Dermis blood vessel endothelial cell (primary cell): ENCODE measurements at regions not wholly inside any gene's neighbourhood (a gene's known extent, or its start where the extent isn't known, plus 50 kb on each side); places are given as distances from the start of the nearest gene placed in this dataset.
"Not testable (repeated sequence)": the region's sequence is repeated elsewhere in the genome, so short reads cannot be mapped to it uniquely, and the experiment has no call there.

Experiments
- DNase-seq: peaks from one replicate; pipeline ENCODE4 v3.0.0; 2010

GRCh38 chr12:127445581-127446139 lies 821.3 kb upstream of the TMEM132C start:
- no peak for DNase-seq

GRCh38 chr12:127448906-127449305 lies 818.1 kb upstream of the TMEM132C start:
- no peak for DNase-seq

- DNase-seq: no peak
Measured at GRCh38 chr12:127450826-127451225, 816.1 kb upstream of the TMEM132C start.

GRCh38 chr12:127455347-127456265 lies 811.4 kb upstream of the TMEM132C start:
- no peak for DNase-seq

- DNase-seq: no peak
Measured at GRCh38 chr12:127457726-127458125, 809.2 kb upstream of the TMEM132C start.

- DNase-seq: no peak
Measured at GRCh38 chr12:127459166-127459565, 807.8 kb upstream of the TMEM132C start.

- no peak for DNase-seq
Measured at GRCh38 chr12:127459687-127460086, 807.3 kb upstream of the TMEM132C start.

- DNase-seq: no peak
Measured at GRCh38 chr12:127463237-127463636, 803.7 kb upstream of the TMEM132C start.

- no peak for DNase-seq
Measured at GRCh38 chr12:127469331-127469730, 797.6 kb upstream of the TMEM132C start.

- DNase-seq: no peak
Measured at GRCh38 chr12:127473766-127474165, 793.2 kb upstream of the TMEM132C start.

- no peak for DNase-seq
Measured at GRCh38 chr12:127479256-127479655, 787.7 kb upstream of the TMEM132C start.

- DNase-seq: no peak
Measured at GRCh38 chr12:127480775-127481314, 786.1 kb upstream of the TMEM132C start.

- no peak for DNase-seq
Measured at GRCh38 chr12:127482950-127483349, 784.0 kb upstream of the TMEM132C start.

GRCh38 chr12:127485528-127485927 lies 781.4 kb upstream of the TMEM132C start:
- no peak for DNase-seq

GRCh38 chr12:127487031-127487430 lies 779.9 kb upstream of the TMEM132C start:
- no peak for DNase-seq

- DNase-seq: no peak
Measured at GRCh38 chr12:127489061-127489460, 777.9 kb upstream of the TMEM132C start.

GRCh38 chr12:127494961-127495915 lies 771.7 kb upstream of the TMEM132C start:
- no peak for DNase-seq

GRCh38 chr12:127496255-127496654 lies 770.7 kb upstream of the TMEM132C start:
- no peak for DNase-seq

GRCh38 chr12:127500512-127501035 lies 766.4 kb upstream of the TMEM132C start:
- no peak for DNase-seq

- no peak for DNase-seq
Measured at GRCh38 chr12:127501916-127502315, 765.1 kb upstream of the TMEM132C start.

GRCh38 chr12:127503246-127503645 lies 763.7 kb upstream of the TMEM132C start:
- no peak for DNase-seq

- not testable (repeated sequence) for DNase-seq
Measured at GRCh38 chr12:127503996-127504395, 763.0 kb upstream of the TMEM132C start.
